Loucy (cell line): ENCODE measurements at regions not wholly inside any gene's neighbourhood (a gene's known extent, or its start where the extent isn't known, plus 50 kb on each side); places are given as distances from the start of the nearest gene placed in this dataset.

Source experiments
- H2AFZ ChIP-seq: fragments of 200-600 bp; sonication (generic); 2 replicates; pipeline ENCODE4 v1.6.0; 2016; ENCODE audit warnings: antibody characterized with exemption, mild to moderate bottlenecking, low read length, moderate library complexity
- H3F3A ChIP-seq: fragments of 200-600 bp; 2 replicates; pipeline ENCODE4 v1.6.0; 2016; ENCODE audit warnings: antibody characterized with exemption, low read depth, mild to moderate bottlenecking
- H3K27me3 ChIP-seq: fragments of 200-600 bp; sonication (generic); 2 replicates; pipeline ENCODE4 v1.6.1; 2014; ENCODE audit warnings: low read length, mild to moderate bottlenecking; ENCODE audit not compliant: insufficient read depth, poor library complexity, severe bottlenecking
- H3K36me3 ChIP-seq: fragments of 200-600 bp; sonication (generic); 2 replicates; pipeline ENCODE4 v1.6.1; 2016; ENCODE audit warnings: low read length; ENCODE audit not compliant: insufficient read depth
- H3K4me1 ChIP-seq: fragments of 200-600 bp; sonication (generic); 2 replicates; pipeline ENCODE4 v1.5.1; 2014; ENCODE audit warnings: low read length, mild to moderate bottlenecking; ENCODE audit not compliant: insufficient read depth, poor library complexity, severe bottlenecking
- H3K4me2 ChIP-seq: fragments of 200-600 bp; sonication (generic); 2 replicates; pipeline ENCODE4 v1.6.0; 2014; ENCODE audit warnings: antibody characterized with exemption, low read length, low read depth, mild to moderate bottlenecking; ENCODE audit not compliant: poor library complexity, severe bottlenecking
- H3K4me3 ChIP-seq: fragments of 200-600 bp; sonication (generic); 2 replicates; pipeline ENCODE4 v1.5.1; 2014; ENCODE audit warnings: low read length, mild to moderate bottlenecking, mixed read lengths; ENCODE audit not compliant: poor library complexity, severe bottlenecking
- H3K79me2 ChIP-seq: fragments of 200-600 bp; sonication (generic); 2 replicates; pipeline ENCODE4 v1.6.1; 2014; ENCODE audit warnings: low read length; ENCODE audit not compliant: insufficient read depth
- H3K9ac ChIP-seq: fragments of 200-600 bp; sonication (generic); 2 replicates; pipeline ENCODE4 v1.6.0; 2014; ENCODE audit warnings: mild to moderate bottlenecking, low read depth, low read length, moderate library complexity; ENCODE audit not compliant: poor library complexity, severe bottlenecking
- H3K9me2 ChIP-seq: fragments of 200-600 bp; sonication (generic); replicated peaks from 2 replicates; pipeline ENCODE4 v1.6.1; 2016; ENCODE audit warnings: low read depth, low read length, mixed read lengths
- H3K9me3 ChIP-seq: fragments of 200-600 bp; sonication (generic); 2 replicates; pipeline ENCODE4 v1.6.1; 2014; ENCODE audit warnings: mild to moderate bottlenecking, antibody characterized with exemption, low read length, low read depth; ENCODE audit not compliant: insufficient read depth
- H4K20me1 ChIP-seq: fragments of 200-600 bp; sonication (generic); 2 replicates; pipeline ENCODE4 v1.6.0; 2014; ENCODE audit warnings: antibody characterized with exemption, low read length, mild to moderate bottlenecking; ENCODE audit not compliant: insufficient read depth, poor library complexity, severe bottlenecking
- EZH2phosphoT487 ChIP-seq: fragments of 200-600 bp; IDR thresholded peaks from 2 replicates; pipeline ENCODE4 v1.6.1; 2018; ENCODE audit warnings: antibody characterized with exemption, mild to moderate bottlenecking, moderate library complexity, borderline replicate concordance
- TF ChIP-seq, protein P1 (sequence below): fragments of 200-600 bp; sonication (generic); conservative IDR thresholded peaks from 2 replicates; pipeline ENCODE4 v1.5.1; 2014; ENCODE audit warnings: mild to moderate bottlenecking, antibody characterized with exemption, low read length

- H3K36me3 ChIP-seq, result no peaks in the 10 kb centered on the region
- H3K4me2 ChIP-seq, result no peak overlapping the region
- H3K9ac ChIP-seq, result no peak overlapping the region
- no peak overlapping the region for H2AFZ ChIP-seq
- H3F3A ChIP-seq, result no peaks in the 10 kb centered on the region
- no peaks in the 10 kb centered on the region for H3K4me1 ChIP-seq
- no peaks in the 10 kb centered on the region for H3K27me3 ChIP-seq
- no peaks in the 10 kb centered on the region for H3K9me2 ChIP-seq
- no peaks in the 10 kb centered on the region for H3K9me3 ChIP-seq
- no peak for TF ChIP-seq EZH2phosphoT487
- TF ChIP-seq, protein P1, sequence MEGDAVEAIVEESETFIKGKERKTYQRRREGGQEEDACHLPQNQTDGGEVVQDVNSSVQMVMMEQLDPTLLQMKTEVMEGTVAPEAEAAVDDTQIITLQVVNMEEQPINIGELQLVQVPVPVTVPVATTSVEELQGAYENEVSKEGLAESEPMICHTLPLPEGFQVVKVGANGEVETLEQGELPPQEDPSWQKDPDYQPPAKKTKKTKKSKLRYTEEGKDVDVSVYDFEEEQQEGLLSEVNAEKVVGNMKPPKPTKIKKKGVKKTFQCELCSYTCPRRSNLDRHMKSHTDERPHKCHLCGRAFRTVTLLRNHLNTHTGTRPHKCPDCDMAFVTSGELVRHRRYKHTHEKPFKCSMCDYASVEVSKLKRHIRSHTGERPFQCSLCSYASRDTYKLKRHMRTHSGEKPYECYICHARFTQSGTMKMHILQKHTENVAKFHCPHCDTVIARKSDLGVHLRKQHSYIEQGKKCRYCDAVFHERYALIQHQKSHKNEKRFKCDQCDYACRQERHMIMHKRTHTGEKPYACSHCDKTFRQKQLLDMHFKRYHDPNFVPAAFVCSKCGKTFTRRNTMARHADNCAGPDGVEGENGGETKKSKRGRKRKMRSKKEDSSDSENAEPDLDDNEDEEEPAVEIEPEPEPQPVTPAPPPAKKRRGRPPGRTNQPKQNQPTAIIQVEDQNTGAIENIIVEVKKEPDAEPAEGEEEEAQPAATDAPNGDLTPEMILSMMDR, result no peak
- H4K20me1 ChIP-seq, result no peaks in the 10 kb centered on the region
- H3K79me2 ChIP-seq, result no peaks in the 10 kb centered on the region
- no peak overlapping the region for H3K4me3 ChIP-seq
Observed at GRCh38 chr17:68792873-68793272, 162.3 kb downstream of the ABCA8 start.

- no peaks in the 10 kb centered on the region for H3K36me3 ChIP-seq
- H3K4me2 ChIP-seq, result no peak overlapping the region
- no peaks in the 10 kb centered on the region for H3K27me3 ChIP-seq
- H4K20me1 ChIP-seq, result no peaks in the 10 kb centered on the region
- H3K9me2 ChIP-seq, result no peaks in the 10 kb centered on the region
- H3K4me3 ChIP-seq, result no peak overlapping the region
- H3K4me1 ChIP-seq, result no peaks in the 10 kb centered on the region
- H2AFZ ChIP-seq, result no peak overlapping the region
- H3K9me3 ChIP-seq, result no peaks in the 10 kb centered on the region
- H3F3A ChIP-seq, result no peaks in the 10 kb centered on the region
- TF ChIP-seq, protein P1, result no peak
- no peak for TF ChIP-seq EZH2phosphoT487
- H3K79me2 ChIP-seq, result no peaks in the 10 kb centered on the region
- no peak overlapping the region for H3K9ac ChIP-seq
Observed at GRCh38 chr17:68792042-68792685, 163.0 kb downstream of the ABCA8 start.

DNA sequence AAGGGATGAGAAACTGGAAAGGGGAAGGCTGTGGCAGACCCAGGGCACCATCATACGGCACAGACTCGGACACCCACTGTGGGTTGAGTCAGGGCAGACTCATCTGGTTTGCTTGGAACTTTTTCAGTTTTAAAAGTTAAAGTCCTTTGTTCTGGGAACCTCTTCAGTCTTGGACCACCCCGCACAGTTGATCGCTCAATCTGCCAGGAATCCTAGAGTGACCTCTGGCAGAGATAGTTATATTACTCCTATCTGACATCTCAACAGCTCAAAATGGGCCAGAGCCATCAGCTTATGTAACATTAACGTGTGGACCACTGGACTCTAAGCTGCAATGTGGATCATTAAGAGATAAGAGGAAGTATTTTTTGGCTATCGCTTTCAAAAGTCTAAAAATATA, 164.3 kb downstream of the ABCA8 start:
- Histone ChIP-seq H3K4me2 (no peak overlapping the region), H3K79me2 (no peaks in the 10 kb centered on the region), H3K9me2 (no peaks in the 10 kb centered on the region), H3K9ac (no peak overlapping the region), H3K9me3 (no peaks in the 10 kb centered on the region), H2AFZ (no peak overlapping the region), H4K20me1 (no peaks in the 10 kb centered on the region), H3F3A (no peaks in the 10 kb centered on the region), H3K4me3 (no peak overlapping the region), H3K36me3 (no peaks in the 10 kb centered on the region), H3K4me1 (no peaks in the 10 kb centered on the region), H3K27me3 (no peaks in the 10 kb centered on the region)
- TF ChIP-seq EZH2phosphoT487, result no peak
- TF ChIP-seq, protein P1, result no peak
